ENCODE measurements at regions not wholly inside any gene's neighbourhood (a gene's known extent, or its start where the extent isn't known, plus 50 kb on each side); places are given as distances from the start of the nearest gene placed in this dataset.

- Histone ChIP-seq H3K9me3 (replicated peaks in 1 of 2; ENCODE audit: control insufficient read depth in 1 of 2, insufficient read depth in 1 of 2, low read length in 2 of 2) (no peaks in the 10 kb centered on the region), H3K36me3 (replicated peaks in 1 of 2; ENCODE audit: control insufficient read depth in 1 of 2, insufficient read depth in 2 of 2, low read length in 2 of 2) (no peaks in the 10 kb centered on the region), H2AFZ (ENCODE audit: insufficient read depth, low read depth, low read length, poor library complexity, severe bottlenecking) (no peak overlapping the region), H3K9ac (ENCODE audit: insufficient read depth, low read length, poor library complexity, severe bottlenecking) (no peak overlapping the region), H3K27me3 (ENCODE audit: control insufficient read depth in 2 of 2, insufficient read depth in 2 of 2, low read length in 2 of 2) (no peaks in the 10 kb centered on the region), H3K4me1 (ENCODE audit: control insufficient read depth in 1 of 2, insufficient read depth in 2 of 2, low read length in 2 of 2) (no peaks in the 10 kb centered on the region), H4K20me1 (ENCODE audit: insufficient read depth, low read length) (no peaks in the 10 kb centered on the region), H3K79me2 (ENCODE audit: insufficient read depth, low read length) (no peaks in the 10 kb centered on the region), H3K27ac (ENCODE audit: low read depth in 1 of 2, low read length in 2 of 2) (no peak overlapping the region), H3K4me2 (replicated peaks; ENCODE audit: extremely low read depth, low read length, poor library complexity, severe bottlenecking) (no peak overlapping the region), H3K4me3 (replicated peaks in 1 of 3; ENCODE audit: low read depth in 2 of 3, low read length in 3 of 3) (no peak overlapping the region)
- no peak for DNase-seq
- peaks cover 0 to 4% (median 0%) of the 10 kb centered on the region in 7 donors for H3K9me3 Mint-ChIP-seq
- H3K27ac Mint-ChIP-seq, result no peak overlapping the region
- no peaks in the 10 kb centered on the region for H3K4me1 Mint-ChIP-seq
- no peak for TF ChIP-seq CTCF (IDR thresholded peaks at IDR 0.05)
- H3K36me3 Mint-ChIP-seq, result no peaks in the 10 kb centered on the region
- WGBS (ENCODE audit: insufficient coverage), result 95% methylated on average over 2 of the region's 2 CpGs
- peaks cover 0 to 1% (median 0%) of the 10 kb centered on the region in 3 donors for H3K27me3 Mint-ChIP-seq (ENCODE audit: low read depth in 3 of 3)
- H3K4me3 Mint-ChIP-seq, result no peak overlapping the region
- intact Hi-C loops (cut with micrococcal nuclease), result no loop called here
Measured at GRCh38 chr9:99398241-99398640, 176.2 kb downstream of the SEC61B start.

DNA sequence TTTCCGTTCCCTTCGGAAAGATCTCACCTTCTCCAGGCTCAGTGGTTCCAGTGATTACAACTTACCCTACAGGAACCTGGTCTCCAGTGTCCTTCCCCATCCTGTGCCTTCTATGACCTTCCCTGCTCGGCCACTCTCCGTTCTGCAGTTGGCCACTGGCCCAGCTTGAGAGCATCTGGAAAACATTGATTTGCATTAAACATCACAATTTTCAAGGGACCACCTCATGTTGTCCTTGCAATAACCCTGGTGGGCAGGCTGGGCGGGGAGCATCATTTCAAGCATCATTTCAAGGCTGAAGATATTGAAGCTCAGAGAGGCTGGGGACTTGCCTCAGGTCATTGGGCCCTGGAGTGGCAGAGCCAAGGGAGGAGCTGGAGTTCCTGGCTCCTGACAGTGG is 177.4 kb downstream of the SEC61B start:
- H3K79me2 ChIP-seq (ENCODE audit: insufficient read depth, low read length), result no peaks in the 10 kb centered on the region
- no peaks in the 10 kb centered on the region for H3K36me3 Mint-ChIP-seq
- H3K4me3 Mint-ChIP-seq, result no peak overlapping the region
- H3K4me3 ChIP-seq (replicated peaks in 1 of 3; ENCODE audit: low read depth in 2 of 3, low read length in 3 of 3), result no peak overlapping the region
- no peak overlapping the region for H3K27ac ChIP-seq (ENCODE audit: low read depth in 1 of 2, low read length in 2 of 2)
- H3K4me1 Mint-ChIP-seq, result no peaks in the 10 kb centered on the region
- no peaks in the 10 kb centered on the region for H3K4me1 ChIP-seq (ENCODE audit: control insufficient read depth in 1 of 2, insufficient read depth in 2 of 2, low read length in 2 of 2)
- TF ChIP-seq CTCF (IDR thresholded peaks at IDR 0.05), result no peak
- H3K36me3 ChIP-seq (replicated peaks in 1 of 2; ENCODE audit: control insufficient read depth in 1 of 2, insufficient read depth in 2 of 2, low read length in 2 of 2), result no peaks in the 10 kb centered on the region
- 94% methylated on average over 5 of the region's 5 CpGs for WGBS (ENCODE audit: insufficient coverage)
- no peak overlapping the region for H2AFZ ChIP-seq (ENCODE audit: insufficient read depth, low read depth, low read length, poor library complexity, severe bottlenecking)
- intact Hi-C loops (cut with micrococcal nuclease), result no loop called here
- no peak overlapping the region for H3K27ac Mint-ChIP-seq
- peaks cover 0 to 4% (median 0%) of the 10 kb centered on the region in 7 donors for H3K9me3 Mint-ChIP-seq
- H3K4me2 ChIP-seq (replicated peaks; ENCODE audit: extremely low read depth, low read length, poor library complexity, severe bottlenecking), result no peak overlapping the region
- no peaks in the 10 kb centered on the region for H3K27me3 ChIP-seq (ENCODE audit: control insufficient read depth in 2 of 2, insufficient read depth in 2 of 2, low read length in 2 of 2)
- H3K9ac ChIP-seq (ENCODE audit: insufficient read depth, low read length, poor library complexity, severe bottlenecking), result no peak overlapping the region
- no peaks in the 10 kb centered on the region for H3K9me3 ChIP-seq (replicated peaks in 1 of 2; ENCODE audit: control insufficient read depth in 1 of 2, insufficient read depth in 1 of 2, low read length in 2 of 2)
- H3K27me3 Mint-ChIP-seq (ENCODE audit: low read depth in 3 of 3), result peaks cover 0 to 4% (median 0%) of the 10 kb centered on the region in 3 donors
- DNase-seq, result no peak
- no peaks in the 10 kb centered on the region for H4K20me1 ChIP-seq (ENCODE audit: insufficient read depth, low read length)

Data from CD14-positive monocyte (primary cell).